Trophoblast cell (in vitro differentiated cells and primary cell): ENCODE measurements at regions not wholly inside any gene's neighbourhood (a gene's known extent, or its start where the extent isn't known, plus 50 kb on each side); places are given as distances from the start of the nearest gene placed in this dataset.

Experiments
- DNase-seq, 2 donors: peaks; one replicate each; pipeline ENCODE4 v3.0.0-alpha.2; 2016
- H2AFZ ChIP-seq: 2 replicates; pipeline ENCODE4 v1.6.1; 2013; ENCODE audit warnings: low read length, moderate library complexity, mild to moderate bottlenecking; ENCODE audit not compliant: insufficient read depth, poor library complexity
- H2AK5ac ChIP-seq: 2 replicates; pipeline ENCODE4 v1.6.1; 2013; ENCODE audit warnings: mild to moderate bottlenecking, low read length
- H2BK120ac ChIP-seq: 2 replicates; pipeline ENCODE4 v1.6.1; 2013; ENCODE audit warnings: low read length, mild to moderate bottlenecking, moderate library complexity; ENCODE audit not compliant: insufficient read depth, poor library complexity
- H2BK12ac ChIP-seq: 2 replicates; pipeline ENCODE4 v1.6.1; 2013; ENCODE audit warnings: mild to moderate bottlenecking, low read length, moderate library complexity
- H2BK5ac ChIP-seq: 2 replicates; pipeline ENCODE4 v1.6.1; 2013; ENCODE audit warnings: low read length, low read depth, moderate library complexity, mild to moderate bottlenecking; ENCODE audit not compliant: poor library complexity
- H3K14ac ChIP-seq: 2 replicates; pipeline ENCODE4 v1.6.1; 2013; ENCODE audit warnings: mild to moderate bottlenecking, low read length
- H3K18ac ChIP-seq: 2 replicates; pipeline ENCODE4 v1.6.1; 2013; ENCODE audit warnings: mild to moderate bottlenecking, low read length
- H3K23ac ChIP-seq: 2 replicates; pipeline ENCODE4 v1.6.1; 2013; ENCODE audit warnings: low read length
- H3K27ac ChIP-seq: 2 replicates; pipeline ENCODE4 v1.5.1; 2013; ENCODE audit warnings: low read depth, mild to moderate bottlenecking, inconsistent platforms, low read length, moderate library complexity
- H3K27me3 ChIP-seq: 2 replicates; pipeline ENCODE4 v1.6.1; 2013; ENCODE audit warnings: inconsistent platforms, mild to moderate bottlenecking, low read length, moderate library complexity; ENCODE audit not compliant: insufficient read depth
- H3K36me3 ChIP-seq, 2 experiments: 1 replicate in 1 of 2; 2 replicates in 1 of 2; pipeline ENCODE4 v1.6.1; 2013; ENCODE audit warnings: low read length in 2 of 2, mild to moderate bottlenecking in 2 of 2, moderate library complexity in 1 of 2; ENCODE audit not compliant: insufficient read depth in 2 of 2, control insufficient read depth in 1 of 2
- H3K4ac ChIP-seq: 2 replicates; pipeline ENCODE4 v1.6.1; 2013; ENCODE audit warnings: low read depth, mild to moderate bottlenecking, low read length, moderate library complexity
- H3K4me1 ChIP-seq, 2 experiments: 1 replicate in 1 of 2; 2 replicates in 1 of 2; pipeline ENCODE4 v1.6.1; 2013; ENCODE audit warnings: low read length in 2 of 2, mild to moderate bottlenecking in 2 of 2, moderate library complexity in 1 of 2; ENCODE audit not compliant: insufficient read depth in 2 of 2, control insufficient read depth in 1 of 2
- H3K4me2 ChIP-seq: 2 replicates; pipeline ENCODE4 v1.6.1; 2013; ENCODE audit warnings: inconsistent platforms, mild to moderate bottlenecking, low read length, moderate library complexity
- H3K4me3 ChIP-seq: 2 replicates; pipeline ENCODE4 v1.5.1; 2013; ENCODE audit warnings: mild to moderate bottlenecking, low read depth, low read length, inconsistent platforms
- H3K79me1 ChIP-seq: one replicate; pipeline ENCODE4 v1.6.1; 2013; ENCODE audit warnings: low read length
- H3K79me2 ChIP-seq: 2 replicates; pipeline ENCODE4 v1.6.1; 2013; ENCODE audit warnings: low read length, mild to moderate bottlenecking; ENCODE audit not compliant: control insufficient read depth, insufficient read depth, poor library complexity
- H3K9ac ChIP-seq: 2 replicates; pipeline ENCODE4 v1.6.1; 2013; ENCODE audit warnings: mild to moderate bottlenecking, low read length
- H3K9me3 ChIP-seq: 2 replicates; pipeline ENCODE4 v1.6.1; 2013; ENCODE audit warnings: low read depth, mild to moderate bottlenecking, control low read depth, inconsistent platforms, low read length; ENCODE audit not compliant: insufficient read depth
- H4K12ac ChIP-seq: 2 replicates; pipeline ENCODE4 v1.6.1; 2013; ENCODE audit warnings: low read depth, mild to moderate bottlenecking, low read length, moderate library complexity
- H4K8ac ChIP-seq: 2 replicates; pipeline ENCODE4 v1.6.1; 2013; ENCODE audit warnings: low read depth, mild to moderate bottlenecking, low read length, moderate library complexity
- H4K91ac ChIP-seq: one replicate; pipeline ENCODE4 v1.6.1; 2013; ENCODE audit warnings: low read depth, mild to moderate bottlenecking, low read length, moderate library complexity
- WGBS: extraction: QIAGEN DNeasy Blood & Tissue Kit; methylation state at CpG from one replicate; pipeline ENCODE4 v1.1.7; 2013; ENCODE audit warnings: missing lambda C conversion rate; ENCODE audit not compliant: insufficient read length, insufficient coverage; ENCODE audit errors: extremely low coverage; 5-methylcytosine and 5-hydroxymethylcytosine counted together

GRCh38 chr2:205860885-205861284 lies 178.6 kb downstream of the NRP2 start:
- Histone ChIP-seq H3K79me2 (no peaks in the 10 kb centered on the region), H3K79me1 (no peaks in the 10 kb centered on the region), H3K9ac (no peak overlapping the region), H3K18ac (no peak overlapping the region), H2BK120ac (no peak overlapping the region), H3K27ac (no peak overlapping the region), H3K4ac (no peak overlapping the region), H3K4me2 (no peak overlapping the region), H3K36me3 (no peaks in the 10 kb centered on the region), H4K12ac (no peak overlapping the region), H3K14ac (no peak overlapping the region), H2AFZ (no peak overlapping the region), H2BK12ac (no peak overlapping the region), H3K4me3 (no peak overlapping the region), H3K9me3 (no peaks in the 10 kb centered on the region), H2BK5ac (no peak overlapping the region), H4K8ac (no peak overlapping the region), H3K4me1 (peaks cover 4 to 7% of the 10 kb centered on the region in 2 experiments), H4K91ac (no peak overlapping the region), H3K23ac (no peak overlapping the region), H3K27me3 (no peaks in the 10 kb centered on the region), H2AK5ac (no peak overlapping the region)
- no CpG with 5 or more reads among the region's 7 CpGs for WGBS
- no peak for DNase-seq

- Histone ChIP-seq H3K14ac (no peak overlapping the region), H3K9me3 (no peaks in the 10 kb centered on the region), H3K27ac (no peak overlapping the region), H3K9ac (no peak overlapping the region), H3K4me3 (no peak overlapping the region), H4K12ac (no peak overlapping the region), H3K4me2 (no peak overlapping the region), H3K27me3 (no peaks in the 10 kb centered on the region), H3K79me1 (no peaks in the 10 kb centered on the region), H3K23ac (no peak overlapping the region), H2AK5ac (no peak overlapping the region), H2BK12ac (no peak overlapping the region), H3K4ac (no peak overlapping the region), H3K79me2 (no peaks in the 10 kb centered on the region), H2AFZ (no peak overlapping the region), H3K4me1 (peaks cover 4 to 7% of the 10 kb centered on the region in 2 experiments), H2BK120ac (no peak overlapping the region), H3K18ac (no peak overlapping the region), H4K91ac (no peak overlapping the region), H2BK5ac (no peak overlapping the region), H3K36me3 (no peaks in the 10 kb centered on the region), H4K8ac (no peak overlapping the region)
- peak in 1 of 2 donors; percentile 37 for DNase-seq
- no CpG with 5 or more reads among the region's 9 CpGs for WGBS
These were observed 177.9 kb downstream of the NRP2 start for GRCh38 chr2:205860181-205860580.

- no peak overlapping the region for H2BK5ac ChIP-seq
- DNase-seq, result peak; percentile 64 to 80
These were observed 176.7 kb downstream of the NRP2 start for GRCh38 chr2:205858881-205859441.

GRCh38 chr2:205858275-205858674 lies 176.0 kb downstream of the NRP2 start:
- Histone ChIP-seq H2BK120ac (no peak overlapping the region), H4K12ac (no peak overlapping the region), H2BK12ac (no peak overlapping the region), H4K91ac (no peak overlapping the region), H3K27ac (no peak overlapping the region), H4K8ac (no peak overlapping the region), H3K9me3 (no peaks in the 10 kb centered on the region), H3K4ac (no peak overlapping the region), H3K79me2 (no peaks in the 10 kb centered on the region), H3K36me3 (no peaks in the 10 kb centered on the region), H2BK5ac (no peak overlapping the region), H3K4me3 (no peak overlapping the region), H3K18ac (no peak overlapping the region), H3K14ac (no peak overlapping the region), H2AK5ac (no peak overlapping the region), H3K9ac (no peak overlapping the region), H3K4me1 (peaks cover 4 to 7% of the 10 kb centered on the region in 2 experiments), H3K4me2 (no peak overlapping the region), H3K79me1 (no peaks in the 10 kb centered on the region), H3K23ac (no peak overlapping the region), H2AFZ (no peak overlapping the region), H3K27me3 (no peaks in the 10 kb centered on the region)
- no peak for DNase-seq
- WGBS, result no CpG with 5 or more reads among the region's 3 CpGs

More at GRCh38 chr2:205858881-205859441, 176.7 kb downstream of the NRP2 start:
- Histone ChIP-seq H2BK12ac (no peak overlapping the region), H3K36me3 (no peaks in the 10 kb centered on the region), H3K14ac (no peak overlapping the region), H3K4me1 (peaks cover 4 to 7% of the 10 kb centered on the region in 2 experiments), H2BK120ac (no peak overlapping the region), H3K9me3 (no peaks in the 10 kb centered on the region), H3K23ac (no peak overlapping the region), H3K4ac (no peak overlapping the region), H3K27me3 (no peaks in the 10 kb centered on the region), H3K4me3 (no peak overlapping the region), H4K12ac (no peak overlapping the region), H2AK5ac (no peak overlapping the region), H3K18ac (no peak overlapping the region), H4K8ac (no peak overlapping the region), H3K9ac (no peak overlapping the region), H3K79me2 (no peaks in the 10 kb centered on the region), H3K79me1 (no peaks in the 10 kb centered on the region), H3K4me2 (no peak overlapping the region), H4K91ac (no peak overlapping the region), H2AFZ (no peak overlapping the region), H3K27ac (no peak overlapping the region)
- WGBS, result no CpG with 5 or more reads among the region's 16 CpGs
